Activated CD4-positive, alpha-beta memory T cell treated with anti-CD3 and anti-CD28 coated beads for 36 hours (primary cell): ENCODE measurements at regions not wholly inside any gene's neighbourhood (a gene's known extent, or its start where the extent isn't known, plus 50 kb on each side); places are given as distances from the start of the nearest gene placed in this dataset.

Experiments
- CTCF ChIA-PET: fragments of 350-600 bp; sonication (Branson Sonifier 250); formaldehyde crosslinking; loops from one replicate; lab custom pipeline; 2021; ENCODE audit warnings: antibody characterized with exemption, inconsistent platforms; lab: Charles Lee
- POLR2A ChIA-PET: fragments of 350-600 bp; sonication (Branson Sonifier 250); formaldehyde crosslinking; loops from one replicate; lab custom pipeline; 2021; ENCODE audit warnings: antibody characterized with exemption; lab: Charles Lee
- DNase-seq: peaks from one replicate; pipeline ENCODE4 v3.0.0-alpha.2; 2020
- H3K27ac Mint-ChIP-seq: one replicate; pipeline ENCODE4 v1.8.0; 2021; ENCODE audit warnings: mixed read lengths
- H3K27me3 Mint-ChIP-seq: one replicate; pipeline ENCODE4 v1.8.0; 2021; ENCODE audit warnings: mixed read lengths
- H3K36me3 Mint-ChIP-seq: one replicate; pipeline ENCODE4 v1.8.0; 2021; ENCODE audit warnings: mixed read lengths
- H3K4me1 Mint-ChIP-seq: one replicate; pipeline ENCODE4 v1.8.0; 2021; ENCODE audit warnings: low read depth, mixed read lengths
- H3K4me3 Mint-ChIP-seq: one replicate; pipeline ENCODE4 v1.8.0; 2021; ENCODE audit warnings: mild to moderate bottlenecking, mixed read lengths
- H3K9me3 Mint-ChIP-seq: one replicate; pipeline ENCODE4 v1.8.0; 2021; ENCODE audit warnings: mixed read lengths
- intact Hi-C: fragments of 100-400 bp; cut with micrococcal nuclease; formaldehyde crosslinking; loops from one replicate; pipeline ENCODE4 v1.15.1; 2023

GRCh38 chr4:59180161-59180560, 2020.0 kb upstream of the ADGRL3 start:
- Mint-ChIP-seq H3K4me1 (no peaks in the 10 kb centered on the region), H3K27ac (no peak overlapping the region), H3K4me3 (no peak overlapping the region), H3K36me3 (no peaks in the 10 kb centered on the region), H3K9me3 (peaks cover 9% of the 10 kb centered on the region), H3K27me3 (no peaks in the 10 kb centered on the region)
- POLR2A ChIA-PET = no interaction called here
- DNase-seq = no peak
- intact Hi-C loops = no loop called here
- CTCF ChIA-PET = no interaction called here

GRCh38 chr4:59180969-59181368, 2019.2 kb upstream of the ADGRL3 start:
- H3K4me1 Mint-ChIP-seq = no peaks in the 10 kb centered on the region
- intact Hi-C loops = no loop called here
- peaks cover 9% of the 10 kb centered on the region for H3K9me3 Mint-ChIP-seq
- DNase-seq = no peak
- no peak overlapping the region for H3K27ac Mint-ChIP-seq
- no peaks in the 10 kb centered on the region for H3K36me3 Mint-ChIP-seq
- ChIA-PET CTCF (no interaction called here), POLR2A (no interaction called here)
- H3K27me3 Mint-ChIP-seq = no peaks in the 10 kb centered on the region
- no peak overlapping the region for H3K4me3 Mint-ChIP-seq

GRCh38 chr4:59195839-59196238, 2004.3 kb upstream of the ADGRL3 start:
- CTCF ChIA-PET = no interaction called here
- Mint-ChIP-seq H3K36me3 (no peaks in the 10 kb centered on the region), H3K4me1 (no peaks in the 10 kb centered on the region), H3K27ac (no peak overlapping the region), H3K4me3 (no peak overlapping the region), H3K9me3 (peaks cover 18% of the 10 kb centered on the region), H3K27me3 (no peaks in the 10 kb centered on the region)
- POLR2A ChIA-PET = no interaction called here
- intact Hi-C loops = no loop called here
- no peak for DNase-seq

GRCh38 chr4:59200992-59201391, 1999.1 kb upstream of the ADGRL3 start:
- ChIA-PET POLR2A (no interaction called here), CTCF (no interaction called here)
- Mint-ChIP-seq H3K36me3 (no peaks in the 10 kb centered on the region), H3K27ac (no peak overlapping the region), H3K27me3 (no peaks in the 10 kb centered on the region), H3K4me3 (no peak overlapping the region), H3K4me1 (no peaks in the 10 kb centered on the region), H3K9me3 (peaks cover 22% of the 10 kb centered on the region)
- DNase-seq = no peak
- intact Hi-C loops = no loop called here

GRCh38 chr4:59217910-59218631, 1982.1 kb upstream of the ADGRL3 start:
- Mint-ChIP-seq H3K27me3 (no peaks in the 10 kb centered on the region), H3K27ac (no peak overlapping the region), H3K4me1 (no peaks in the 10 kb centered on the region), H3K36me3 (no peaks in the 10 kb centered on the region), H3K4me3 (no peak overlapping the region), H3K9me3 (peaks cover 9% of the 10 kb centered on the region)
- ChIA-PET CTCF (no interaction called here), POLR2A (no interaction called here)
- intact Hi-C loops = no loop called here
- DNase-seq = no peak

- H3K4me1 Mint-ChIP-seq = no peaks in the 10 kb centered on the region
- no peak overlapping the region for H3K4me3 Mint-ChIP-seq
- H3K36me3 Mint-ChIP-seq = no peaks in the 10 kb centered on the region
- H3K9me3 Mint-ChIP-seq = peaks cover 4% of the 10 kb centered on the region
- H3K27ac Mint-ChIP-seq = no peak overlapping the region
- ChIA-PET CTCF (no interaction called here), POLR2A (no interaction called here)
- no peak for DNase-seq
- intact Hi-C loops = no loop called here
- H3K27me3 Mint-ChIP-seq = no peaks in the 10 kb centered on the region
These were observed 1977.9 kb upstream of the ADGRL3 start for GRCh38 chr4:59222221-59222620.

- no peak for DNase-seq
- Mint-ChIP-seq H3K27ac (no peak overlapping the region), H3K27me3 (no peaks in the 10 kb centered on the region), H3K9me3 (peaks cover 4% of the 10 kb centered on the region), H3K4me1 (no peaks in the 10 kb centered on the region), H3K4me3 (no peak overlapping the region), H3K36me3 (no peaks in the 10 kb centered on the region)
- ChIA-PET CTCF (no interaction called here), POLR2A (no interaction called here)
- intact Hi-C loops = no loop called here
These were observed 1976.7 kb upstream of the ADGRL3 start for GRCh38 chr4:59223292-59223941.

- no peak for DNase-seq
- ChIA-PET CTCF (no interaction called here), POLR2A (no interaction called here)
- Mint-ChIP-seq H3K4me3 (no peak overlapping the region), H3K9me3 (peaks cover 50% of the 10 kb centered on the region), H3K4me1 (no peaks in the 10 kb centered on the region), H3K36me3 (no peaks in the 10 kb centered on the region), H3K27ac (no peak overlapping the region), H3K27me3 (no peaks in the 10 kb centered on the region)
- intact Hi-C loops = no loop called here
These were observed 1961.9 kb upstream of the ADGRL3 start for GRCh38 chr4:59238212-59238611.

- H3K36me3 Mint-ChIP-seq = no peaks in the 10 kb centered on the region
- H3K4me1 Mint-ChIP-seq = no peaks in the 10 kb centered on the region
- no peak overlapping the region for H3K27ac Mint-ChIP-seq
- peaks cover 56% of the 10 kb centered on the region for H3K9me3 Mint-ChIP-seq
- ChIA-PET POLR2A (no interaction called here), CTCF (no interaction called here)
- intact Hi-C loops = no loop called here
- H3K27me3 Mint-ChIP-seq = no peaks in the 10 kb centered on the region
- H3K4me3 Mint-ChIP-seq = no peak overlapping the region
- no peak for DNase-seq
These were observed 1960.1 kb upstream of the ADGRL3 start for GRCh38 chr4:59240011-59240410.

GRCh38 chr4:59243038-59243437, 1957.1 kb upstream of the ADGRL3 start:
- CTCF ChIA-PET = no interaction called here
- intact Hi-C loops = no loop called here
- Mint-ChIP-seq H3K36me3 (no peaks in the 10 kb centered on the region), H3K4me3 (no peak overlapping the region), H3K27ac (no peak overlapping the region), H3K27me3 (no peaks in the 10 kb centered on the region), H3K4me1 (no peaks in the 10 kb centered on the region), H3K9me3 (peaks cover 44% of the 10 kb centered on the region)
- DNase-seq = no peak
- POLR2A ChIA-PET = no interaction called here

GRCh38 chr4:59247032-59247431, 1953.1 kb upstream of the ADGRL3 start:
- intact Hi-C loops = no loop called here
- no peaks in the 10 kb centered on the region for H3K27me3 Mint-ChIP-seq
- H3K36me3 Mint-ChIP-seq = no peaks in the 10 kb centered on the region
- POLR2A ChIA-PET = no interaction called here
- H3K27ac Mint-ChIP-seq = no peak overlapping the region
- no peak for DNase-seq
- peaks cover 33% of the 10 kb centered on the region for H3K9me3 Mint-ChIP-seq
- no peak overlapping the region for H3K4me3 Mint-ChIP-seq
- no peaks in the 10 kb centered on the region for H3K4me1 Mint-ChIP-seq
- CTCF ChIA-PET = no interaction called here

GRCh38 chr4:59248313-59248712, 1951.8 kb upstream of the ADGRL3 start:
- H3K4me3 Mint-ChIP-seq = no peak overlapping the region
- DNase-seq = no peak
- no peak overlapping the region for H3K27ac Mint-ChIP-seq
- no peaks in the 10 kb centered on the region for H3K4me1 Mint-ChIP-seq
- no peaks in the 10 kb centered on the region for H3K36me3 Mint-ChIP-seq
- peaks cover 26% of the 10 kb centered on the region for H3K9me3 Mint-ChIP-seq
- no peaks in the 10 kb centered on the region for H3K27me3 Mint-ChIP-seq
- ChIA-PET CTCF (no interaction called here), POLR2A (no interaction called here)
- intact Hi-C loops = no loop called here

GRCh38 chr4:59249110-59249509, 1951.0 kb upstream of the ADGRL3 start:
- H3K27ac Mint-ChIP-seq = no peak overlapping the region
- no peak for DNase-seq
- CTCF ChIA-PET = no interaction called here
- intact Hi-C loops = no loop called here
- POLR2A ChIA-PET = no interaction called here
- H3K36me3 Mint-ChIP-seq = no peaks in the 10 kb centered on the region
- H3K4me1 Mint-ChIP-seq = no peaks in the 10 kb centered on the region
- H3K4me3 Mint-ChIP-seq = no peak overlapping the region
- no peaks in the 10 kb centered on the region for H3K27me3 Mint-ChIP-seq
- peaks cover 21% of the 10 kb centered on the region for H3K9me3 Mint-ChIP-seq
